Fibroblast of lung (primary cell): ENCODE measurements at regions not wholly inside any gene's neighbourhood (a gene's known extent, or its start where the extent isn't known, plus 50 kb on each side); places are given as distances from the start of the nearest gene placed in this dataset.

Experiments
- DNase-seq, 2 donors: peaks; one replicate each; pipeline versions ENCODE4 v3.0.0 to v3.0.0-alpha.2; 2010; ENCODE audit warnings: low read depth in 2 of 2
- H2AFZ ChIP-seq: 2 replicates; pipeline ENCODE4 v1.5.1; 2012; ENCODE audit warnings: low read length, control low read depth, inconsistent platforms
- H3K27ac ChIP-seq: 2 replicates; pipeline ENCODE4 v1.5.1; 2011; ENCODE audit warnings: low read length, control low read depth; ENCODE audit not compliant: insufficient read depth
- H3K27me3 ChIP-seq: 2 replicates; pipeline ENCODE4 v1.5.1; 2011; ENCODE audit warnings: mild to moderate bottlenecking, low read length; ENCODE audit not compliant: control insufficient read depth, insufficient read depth
- H3K36me3 ChIP-seq: 2 replicates; pipeline ENCODE4 v1.5.1; 2011; ENCODE audit warnings: low read length; ENCODE audit not compliant: control insufficient read depth, insufficient read depth
- H3K4me1 ChIP-seq: 2 replicates; pipeline ENCODE4 v1.5.1; 2011; ENCODE audit warnings: low read length; ENCODE audit not compliant: control insufficient read depth, insufficient read depth; ENCODE audit errors: extremely low read depth
- H3K4me2 ChIP-seq: 2 replicates; pipeline ENCODE4 v1.5.1; 2011; ENCODE audit warnings: low read length, control low read depth; ENCODE audit not compliant: insufficient read depth; ENCODE audit errors: extremely low read depth
- H3K4me3 ChIP-seq, 4 experiments: fragments of 200-600 bp in 1 of 4; sonication (generic) in 1 of 4; replicated peaks in 1 of 4; 2 replicates each; pipeline ENCODE4 v1.5.1; 2011 to 2016; ENCODE audit warnings: low read length in 4 of 4, low read depth in 3 of 4, mild to moderate bottlenecking in 3 of 4, control low read depth in 2 of 4, inconsistent platforms in 1 of 4, mixed read lengths in 1 of 4; ENCODE audit not compliant: insufficient read depth in 1 of 4; ENCODE audit errors: control extremely low read depth in 1 of 4
- H3K79me2 ChIP-seq: 2 replicates; pipeline ENCODE4 v1.5.1; 2012; ENCODE audit warnings: mild to moderate bottlenecking, low read length, inconsistent platforms; ENCODE audit not compliant: control insufficient read depth, insufficient read depth
- H3K9ac ChIP-seq: 2 replicates; pipeline ENCODE4 v1.5.1; 2011; ENCODE audit warnings: mild to moderate bottlenecking, low read length, control low read depth; ENCODE audit not compliant: insufficient read depth
- H3K9me3 ChIP-seq: 2 replicates; pipeline ENCODE4 v1.5.1; 2012; ENCODE audit warnings: low read depth, low read length; ENCODE audit not compliant: control insufficient read depth, insufficient read depth
- H4K20me1 ChIP-seq: 2 replicates; pipeline ENCODE4 v1.5.1; 2011; ENCODE audit warnings: low read length; ENCODE audit not compliant: control insufficient read depth, insufficient read depth; ENCODE audit errors: extremely low read depth
- EZH2 ChIP-seq: IDR thresholded peaks from 2 replicates; pipeline ENCODE4 v1.5.1; 2012; ENCODE audit warnings: low read length, control low read depth, mild to moderate bottlenecking; ENCODE audit errors: missing control alignments
- TF ChIP-seq, protein P1 (sequence below), 2 donors: IDR thresholded peaks in 1 of 2; conservative IDR thresholded peaks in 1 of 2; 1 replicate in 1 of 2; 2 replicates in 1 of 2; pipeline ENCODE4 v1.5.1; 2011 to 2012; ENCODE audit warnings: low read length in 2 of 2, control low read depth in 1 of 2, inconsistent platforms in 1 of 2, low read depth in 1 of 2, mild to moderate bottlenecking in 1 of 2

GRCh38 chr12:126390969-126391566, 1325.8 kb downstream of the AACS start:
- Histone ChIP-seq H3K4me3 (no peak overlapping the region), H3K9me3 (no peaks in the 10 kb centered on the region), H3K79me2 (no peaks in the 10 kb centered on the region), H3K4me2 (no peak overlapping the region), H3K36me3 (no peaks in the 10 kb centered on the region), H3K27ac (no peak overlapping the region), H3K27me3 (no peaks in the 10 kb centered on the region), H3K4me1 (no peaks in the 10 kb centered on the region), H3K9ac (no peak overlapping the region), H2AFZ (no peak overlapping the region), H4K20me1 (no peaks in the 10 kb centered on the region)
- DNase-seq, result no peak
- TF ChIP-seq, protein P1, sequence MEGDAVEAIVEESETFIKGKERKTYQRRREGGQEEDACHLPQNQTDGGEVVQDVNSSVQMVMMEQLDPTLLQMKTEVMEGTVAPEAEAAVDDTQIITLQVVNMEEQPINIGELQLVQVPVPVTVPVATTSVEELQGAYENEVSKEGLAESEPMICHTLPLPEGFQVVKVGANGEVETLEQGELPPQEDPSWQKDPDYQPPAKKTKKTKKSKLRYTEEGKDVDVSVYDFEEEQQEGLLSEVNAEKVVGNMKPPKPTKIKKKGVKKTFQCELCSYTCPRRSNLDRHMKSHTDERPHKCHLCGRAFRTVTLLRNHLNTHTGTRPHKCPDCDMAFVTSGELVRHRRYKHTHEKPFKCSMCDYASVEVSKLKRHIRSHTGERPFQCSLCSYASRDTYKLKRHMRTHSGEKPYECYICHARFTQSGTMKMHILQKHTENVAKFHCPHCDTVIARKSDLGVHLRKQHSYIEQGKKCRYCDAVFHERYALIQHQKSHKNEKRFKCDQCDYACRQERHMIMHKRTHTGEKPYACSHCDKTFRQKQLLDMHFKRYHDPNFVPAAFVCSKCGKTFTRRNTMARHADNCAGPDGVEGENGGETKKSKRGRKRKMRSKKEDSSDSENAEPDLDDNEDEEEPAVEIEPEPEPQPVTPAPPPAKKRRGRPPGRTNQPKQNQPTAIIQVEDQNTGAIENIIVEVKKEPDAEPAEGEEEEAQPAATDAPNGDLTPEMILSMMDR (conservative IDR thresholded peaks at IDR 0.05 in 1 of 2, IDR thresholded peaks at IDR 0.05 in 1 of 2; ENCODE audit: low read depth in 1 of 2, low read length in 2 of 2), result no peak

DNA sequence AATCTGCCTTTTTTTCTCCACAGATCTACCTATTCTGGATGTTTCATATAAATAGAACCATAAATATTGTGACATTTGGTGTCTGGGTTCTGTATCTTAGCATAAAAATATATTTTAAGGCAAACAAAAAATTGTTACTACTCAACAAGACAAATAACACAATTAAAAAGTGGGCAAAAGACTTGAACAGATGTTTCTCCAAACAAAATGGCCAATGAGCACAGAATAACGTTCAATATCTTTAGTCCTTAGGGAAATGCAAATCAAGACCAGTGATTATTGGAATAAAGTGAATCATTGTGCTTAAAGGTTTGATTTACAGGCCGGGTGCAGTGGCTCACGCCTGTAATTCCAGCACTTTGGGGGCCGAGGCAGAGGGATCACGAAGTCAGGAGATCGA, 1331.3 kb downstream of the AACS start:
- no peak overlapping the region for H3K4me3 ChIP-seq
- H3K27ac ChIP-seq, result no peak overlapping the region
- TF ChIP-seq, protein P1 (conservative IDR thresholded peaks at IDR 0.05 in 1 of 2, IDR thresholded peaks at IDR 0.05 in 1 of 2; ENCODE audit: low read depth in 1 of 2, low read length in 2 of 2), result no peak
- TF ChIP-seq EZH2, result no peak
- H3K4me2 ChIP-seq, result no peak overlapping the region
- H3K79me2 ChIP-seq, result no peaks in the 10 kb centered on the region
- no peak for DNase-seq
- no peaks in the 10 kb centered on the region for H3K9me3 ChIP-seq
- H2AFZ ChIP-seq, result no peak overlapping the region
- no peaks in the 10 kb centered on the region for H3K27me3 ChIP-seq
- H3K9ac ChIP-seq, result no peak overlapping the region
- H3K4me1 ChIP-seq, result no peaks in the 10 kb centered on the region
- no peaks in the 10 kb centered on the region for H4K20me1 ChIP-seq
- H3K36me3 ChIP-seq, result no peaks in the 10 kb centered on the region

DNA sequence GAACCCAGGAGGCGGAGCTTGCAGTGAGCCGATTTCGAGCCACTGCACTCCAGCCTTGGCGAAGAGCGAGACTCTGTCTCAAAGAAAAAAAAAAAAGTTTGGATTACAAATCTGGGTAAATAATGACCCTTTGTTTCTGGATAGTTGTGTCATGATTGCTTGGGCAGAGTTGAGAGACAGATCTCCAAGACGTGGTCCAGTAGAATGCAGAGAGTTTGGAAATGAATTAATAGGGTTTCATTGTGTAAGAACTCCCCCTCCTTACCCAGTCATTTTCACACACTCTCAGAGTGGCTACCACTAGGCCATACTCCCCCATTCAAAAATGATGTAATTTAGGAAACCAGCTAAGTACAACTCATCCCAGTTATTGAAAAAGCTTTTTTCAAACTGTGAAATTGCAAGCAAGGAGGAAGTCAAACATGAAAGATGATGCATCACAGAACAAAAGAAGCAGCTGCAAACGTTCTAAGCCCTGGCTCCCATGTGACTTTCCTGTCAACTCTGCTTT, 1331.9 kb downstream of the AACS start:
- H3K4me1 ChIP-seq, result no peaks in the 10 kb centered on the region
- no peaks in the 10 kb centered on the region for H3K79me2 ChIP-seq
- H3K9me3 ChIP-seq, result no peaks in the 10 kb centered on the region
- TF ChIP-seq, protein P1 (conservative IDR thresholded peaks at IDR 0.05 in 1 of 2, IDR thresholded peaks at IDR 0.05 in 1 of 2; ENCODE audit: low read depth in 1 of 2, low read length in 2 of 2), result no peak
- DNase-seq, result peak in 1 of 2 donors; percentile 66
- no peaks in the 10 kb centered on the region for H4K20me1 ChIP-seq
- H2AFZ ChIP-seq, result no peak overlapping the region
- H3K4me2 ChIP-seq, result no peak overlapping the region
- no peak overlapping the region for H3K9ac ChIP-seq
- H3K27ac ChIP-seq, result no peak overlapping the region
- H3K4me3 ChIP-seq, result no peak overlapping the region
- H3K36me3 ChIP-seq, result no peaks in the 10 kb centered on the region
- H3K27me3 ChIP-seq, result no peaks in the 10 kb centered on the region
